RWPE2 (cell line): ENCODE measurements at regions not wholly inside any gene's neighbourhood (a gene's known extent, or its start where the extent isn't known, plus 50 kb on each side); places are given as distances from the start of the nearest gene placed in this dataset.
"Not testable (repeated sequence)": the region's sequence is repeated elsewhere in the genome, so short reads cannot be mapped to it uniquely, and the experiment has no call there.

Source experiments
- ATAC-seq: fragments of 200-7000 bp; cut with Tn5 transposase; 3 replicates; pipeline ENCODE4 v1.9.1; 2021; ENCODE audit warnings: low read depth
- DNase-seq: peaks from one replicate; pipeline ENCODE4 v3.0.0-alpha.2; 2020; ENCODE audit warnings: low spot score
- H3K27ac ChIP-seq: fragments of 450-650 bp; 2 replicates; pipeline ENCODE4 v1.5.1; 2017; ENCODE audit warnings: mild to moderate bottlenecking; ENCODE audit not compliant: poor library complexity, severe bottlenecking
- H3K27me3 ChIP-seq: fragments of 250-450 bp; sonication (Bioruptor Pico); 2 replicates; pipeline ENCODE4 v1.5.1; 2021; ENCODE audit warnings: mild to moderate bottlenecking, moderate library complexity; ENCODE audit not compliant: insufficient read depth, poor library complexity, severe bottlenecking
- H3K36me3 ChIP-seq: fragments of 250-450 bp; sonication (Bioruptor Pico); 2 replicates; pipeline ENCODE4 v1.5.1; 2020; ENCODE audit warnings: low read depth, mild to moderate bottlenecking, moderate library complexity
- H3K4me1 ChIP-seq: fragments of 250-450 bp; sonication (Bioruptor Pico); 2 replicates; pipeline ENCODE4 v1.5.1; 2021; ENCODE audit warnings: mild to moderate bottlenecking, moderate library complexity; ENCODE audit not compliant: insufficient read depth, poor library complexity, severe bottlenecking
- H3K4me3 ChIP-seq: fragments of 250-450 bp; sonication (Bioruptor Pico); 2 replicates; pipeline ENCODE4 v1.5.1; 2021; ENCODE audit warnings: mild to moderate bottlenecking, moderate library complexity; ENCODE audit not compliant: severe bottlenecking
- H3K9me3 ChIP-seq: fragments of 250-450 bp; sonication (Bioruptor Pico); 2 replicates; pipeline ENCODE4 v1.5.1; 2021; ENCODE audit warnings: mild to moderate bottlenecking, moderate library complexity; ENCODE audit not compliant: severe bottlenecking
- TF ChIP-seq, protein P1 (sequence below): fragments of 450-650 bp; IDR thresholded peaks from one replicate; pipeline ENCODE4 v1.5.1; 2017; ENCODE audit warnings: mild to moderate bottlenecking, moderate library complexity; ENCODE audit not compliant: poor library complexity, severe bottlenecking

- Histone ChIP-seq H3K36me3 (no peaks in the 10 kb centered on the region), H3K4me1 (peaks cover 11% of the 10 kb centered on the region), H3K9me3 (no peaks in the 10 kb centered on the region), H3K27me3 (no peaks in the 10 kb centered on the region), H3K27ac (peak overlapping the region; percentile 49), H3K4me3 (no peak overlapping the region)
- TF ChIP-seq, protein P1, sequence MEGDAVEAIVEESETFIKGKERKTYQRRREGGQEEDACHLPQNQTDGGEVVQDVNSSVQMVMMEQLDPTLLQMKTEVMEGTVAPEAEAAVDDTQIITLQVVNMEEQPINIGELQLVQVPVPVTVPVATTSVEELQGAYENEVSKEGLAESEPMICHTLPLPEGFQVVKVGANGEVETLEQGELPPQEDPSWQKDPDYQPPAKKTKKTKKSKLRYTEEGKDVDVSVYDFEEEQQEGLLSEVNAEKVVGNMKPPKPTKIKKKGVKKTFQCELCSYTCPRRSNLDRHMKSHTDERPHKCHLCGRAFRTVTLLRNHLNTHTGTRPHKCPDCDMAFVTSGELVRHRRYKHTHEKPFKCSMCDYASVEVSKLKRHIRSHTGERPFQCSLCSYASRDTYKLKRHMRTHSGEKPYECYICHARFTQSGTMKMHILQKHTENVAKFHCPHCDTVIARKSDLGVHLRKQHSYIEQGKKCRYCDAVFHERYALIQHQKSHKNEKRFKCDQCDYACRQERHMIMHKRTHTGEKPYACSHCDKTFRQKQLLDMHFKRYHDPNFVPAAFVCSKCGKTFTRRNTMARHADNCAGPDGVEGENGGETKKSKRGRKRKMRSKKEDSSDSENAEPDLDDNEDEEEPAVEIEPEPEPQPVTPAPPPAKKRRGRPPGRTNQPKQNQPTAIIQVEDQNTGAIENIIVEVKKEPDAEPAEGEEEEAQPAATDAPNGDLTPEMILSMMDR = no peak
- no peak for DNase-seq
- peak; percentile 90 for ATAC-seq
Observed at GRCh38 chr4:33837043-33837838, 2407.1 kb downstream of the ARAP2 start.

- TF ChIP-seq, protein P1 = no peak
- Histone ChIP-seq H3K27me3 (no peaks in the 10 kb centered on the region), H3K4me1 (peaks cover 11% of the 10 kb centered on the region), H3K4me3 (no peak overlapping the region), H3K27ac (no peak overlapping the region), H3K36me3 (no peaks in the 10 kb centered on the region), H3K9me3 (no peaks in the 10 kb centered on the region)
- no peak for ATAC-seq
- no peak for DNase-seq
Observed at GRCh38 chr4:33841120-33841519, 2403.2 kb downstream of the ARAP2 start.

DNA sequence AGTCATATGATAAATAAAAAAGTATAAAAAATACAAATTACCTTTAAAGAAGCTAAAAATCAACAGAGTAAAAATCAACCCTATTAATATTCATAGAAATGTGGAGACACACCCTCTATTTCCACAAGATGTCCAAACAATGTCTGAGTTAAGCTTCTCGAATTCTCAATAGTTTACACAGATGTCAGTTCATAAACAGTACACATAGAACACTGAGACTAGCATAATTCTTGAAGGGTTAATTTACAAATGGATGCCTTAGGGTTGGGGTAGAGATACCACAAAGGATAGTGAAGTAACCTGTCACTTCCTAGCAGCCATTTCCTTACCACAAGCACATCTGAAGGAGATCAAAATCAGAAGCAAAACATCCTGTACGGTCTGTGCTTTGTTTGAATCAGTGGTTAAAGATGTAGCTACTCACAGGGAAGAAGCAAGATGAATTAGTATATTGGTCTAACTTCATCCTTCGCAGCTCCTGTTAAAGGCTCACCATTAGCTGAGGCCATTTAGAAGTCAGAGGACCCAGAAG lies 2393.9 kb downstream of the ARAP2 start:
- no peak overlapping the region for H3K4me3 ChIP-seq
- no peaks in the 10 kb centered on the region for H3K4me1 ChIP-seq
- no peaks in the 10 kb centered on the region for H3K9me3 ChIP-seq
- no peaks in the 10 kb centered on the region for H3K27me3 ChIP-seq
- no peak overlapping the region for H3K27ac ChIP-seq
- DNase-seq = no peak
- H3K36me3 ChIP-seq = no peaks in the 10 kb centered on the region
- ATAC-seq = no peak
- TF ChIP-seq, protein P1 = no peak

- not testable (repeated sequence) for H3K27ac ChIP-seq, H3K27me3 ChIP-seq, H3K9me3 ChIP-seq, DNase-seq, H3K4me1 ChIP-seq, ATAC-seq, H3K4me3 ChIP-seq, H3K36me3 ChIP-seq
Observed at GRCh38 chr4:33853670-33854069, 2390.6 kb downstream of the ARAP2 start.

DNA sequence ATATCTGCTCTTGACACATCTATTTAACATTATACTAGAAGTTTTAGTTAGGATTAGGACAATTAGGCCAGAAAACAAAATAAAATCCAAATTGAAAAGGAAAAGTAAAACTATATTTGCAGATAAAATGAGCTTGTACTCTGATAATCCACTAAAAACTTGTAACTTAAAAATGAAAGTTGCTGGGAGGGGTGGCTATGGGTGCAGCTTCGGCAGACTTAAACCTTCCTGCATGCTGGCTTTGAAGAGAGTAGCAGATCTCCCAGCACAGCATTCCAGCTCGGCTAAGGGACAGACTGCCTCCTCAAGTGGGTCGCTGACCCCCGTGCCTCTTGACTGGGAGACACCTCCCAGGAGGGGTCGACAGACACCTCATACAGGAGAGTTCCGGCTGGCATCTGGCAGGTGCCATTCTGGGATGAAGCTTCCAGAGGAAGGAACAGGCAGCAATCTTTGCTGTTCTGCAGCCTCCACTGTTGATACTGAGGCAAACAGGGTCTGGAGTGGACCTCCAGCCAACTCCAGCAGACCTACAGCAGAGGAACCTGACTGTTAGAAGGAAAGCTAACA lies 2379.9 kb downstream of the ARAP2 start:
- no peaks in the 10 kb centered on the region for H3K36me3 ChIP-seq
- no peaks in the 10 kb centered on the region for H3K27me3 ChIP-seq
- DNase-seq (no peak), ATAC-seq (no peak)
- no peaks in the 10 kb centered on the region for H3K9me3 ChIP-seq
- TF ChIP-seq, protein P1 = no peak
- no peaks in the 10 kb centered on the region for H3K4me1 ChIP-seq
- H3K4me3 ChIP-seq = no peak overlapping the region
- H3K27ac ChIP-seq = no peak overlapping the region
